ENCODE measurements at regions not wholly inside any gene's neighbourhood (a gene's known extent, or its start where the extent isn't known, plus 50 kb on each side); places are given as distances from the start of the nearest gene placed in this dataset.

DNA sequence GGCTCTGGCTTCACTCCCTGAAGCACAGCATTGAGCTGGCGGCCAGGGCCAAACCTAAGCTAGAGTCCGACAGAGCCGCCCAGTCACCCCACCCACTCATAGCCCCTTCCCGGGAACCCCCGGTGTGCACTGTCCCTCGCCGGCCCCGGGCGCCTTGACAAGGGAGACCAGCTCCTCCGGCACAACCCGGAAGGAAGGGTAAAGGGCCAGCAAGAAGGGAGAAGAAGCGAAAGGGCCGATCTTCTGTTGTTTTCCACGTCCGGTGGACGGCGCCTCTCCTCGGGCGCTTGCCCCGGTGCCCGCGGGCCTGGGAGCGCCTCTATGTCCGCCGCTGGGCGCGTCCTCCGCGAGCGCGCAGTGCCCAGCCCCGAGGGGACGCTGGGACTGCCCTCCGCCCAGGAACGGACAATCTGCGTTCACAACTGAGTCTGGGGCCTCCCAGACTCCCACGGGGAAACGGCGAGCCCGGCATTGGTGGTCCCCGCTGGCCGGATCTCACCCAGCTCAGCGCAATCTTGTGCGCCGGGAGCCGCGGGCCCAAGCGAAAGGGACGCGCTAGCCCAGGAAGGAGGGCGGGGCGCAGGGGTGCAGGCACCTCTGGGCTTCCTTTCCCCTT, 172.5 kb upstream of the MIR17HG start:
- H3K4me1 ChIP-seq (ENCODE audit: control insufficient read depth, low read length): no peaks in the 10 kb centered on the region
- TF ChIP-seq, protein P1, sequence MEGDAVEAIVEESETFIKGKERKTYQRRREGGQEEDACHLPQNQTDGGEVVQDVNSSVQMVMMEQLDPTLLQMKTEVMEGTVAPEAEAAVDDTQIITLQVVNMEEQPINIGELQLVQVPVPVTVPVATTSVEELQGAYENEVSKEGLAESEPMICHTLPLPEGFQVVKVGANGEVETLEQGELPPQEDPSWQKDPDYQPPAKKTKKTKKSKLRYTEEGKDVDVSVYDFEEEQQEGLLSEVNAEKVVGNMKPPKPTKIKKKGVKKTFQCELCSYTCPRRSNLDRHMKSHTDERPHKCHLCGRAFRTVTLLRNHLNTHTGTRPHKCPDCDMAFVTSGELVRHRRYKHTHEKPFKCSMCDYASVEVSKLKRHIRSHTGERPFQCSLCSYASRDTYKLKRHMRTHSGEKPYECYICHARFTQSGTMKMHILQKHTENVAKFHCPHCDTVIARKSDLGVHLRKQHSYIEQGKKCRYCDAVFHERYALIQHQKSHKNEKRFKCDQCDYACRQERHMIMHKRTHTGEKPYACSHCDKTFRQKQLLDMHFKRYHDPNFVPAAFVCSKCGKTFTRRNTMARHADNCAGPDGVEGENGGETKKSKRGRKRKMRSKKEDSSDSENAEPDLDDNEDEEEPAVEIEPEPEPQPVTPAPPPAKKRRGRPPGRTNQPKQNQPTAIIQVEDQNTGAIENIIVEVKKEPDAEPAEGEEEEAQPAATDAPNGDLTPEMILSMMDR (IDR thresholded peaks at IDR 0.05; ENCODE audit: low read depth, low read length, poor library complexity, severe bottlenecking): no peak
- TF ChIP-seq EZH2phosphoT487 (IDR thresholded peaks at IDR 0.05; ENCODE audit: borderline replicate concordance, low read length): no peak
- no peaks in the 10 kb centered on the region for H3K9me3 ChIP-seq (ENCODE audit: control insufficient read depth, insufficient read depth, low read length)
- no peaks in the 10 kb centered on the region for H3K27me3 ChIP-seq (ENCODE audit: control insufficient read depth, low read length)
- H3K36me3 ChIP-seq (ENCODE audit: control insufficient read depth, low read length): no peaks in the 10 kb centered on the region
- H3F3A ChIP-seq (ENCODE audit: control insufficient read depth, insufficient read depth): no peaks in the 10 kb centered on the region
- H3K79me2 ChIP-seq (ENCODE audit: control insufficient read depth, low read length): no peaks in the 10 kb centered on the region
- H3K27ac ChIP-seq (ENCODE audit: low read depth, low read length): no peak overlapping the region
- H3K4me3 ChIP-seq (ENCODE audit: low read length): no peak overlapping the region
- no peak overlapping the region for H3K4me2 ChIP-seq (ENCODE audit: low read length)
- H3K9me2 ChIP-seq (replicated peaks; ENCODE audit: control insufficient read depth, low read length): no peaks in the 10 kb centered on the region
- no peaks in the 10 kb centered on the region for H4K20me1 ChIP-seq (ENCODE audit: control insufficient read depth, insufficient read depth, low read depth, low read length)

DNA sequence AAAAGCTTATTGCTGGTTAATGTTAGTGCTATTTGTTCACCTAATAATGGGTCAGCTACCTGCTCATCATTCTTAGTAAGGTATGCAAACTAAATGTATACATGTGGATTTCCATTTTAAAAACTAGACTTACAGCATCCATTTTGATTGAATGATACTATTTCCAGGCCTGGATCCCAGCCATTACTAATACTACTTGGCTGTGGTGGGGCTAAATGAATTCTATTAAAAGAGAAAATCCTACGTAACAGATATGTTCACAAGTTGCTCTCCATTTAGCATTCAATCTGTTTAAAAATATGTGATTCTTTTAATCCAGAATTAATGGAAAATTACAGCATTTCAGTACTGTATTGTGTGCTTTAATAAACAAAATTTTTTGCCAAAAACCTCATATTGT, 169.4 kb upstream of the MIR17HG start:
- Histone ChIP-seq H3K36me3 (ENCODE audit: control insufficient read depth, low read length) (no peaks in the 10 kb centered on the region), H3K79me2 (ENCODE audit: control insufficient read depth, low read length) (no peaks in the 10 kb centered on the region), H3K27me3 (ENCODE audit: control insufficient read depth, low read length) (no peaks in the 10 kb centered on the region), H3K27ac (ENCODE audit: low read depth, low read length) (no peak overlapping the region), H3K4me1 (ENCODE audit: control insufficient read depth, low read length) (no peaks in the 10 kb centered on the region), H3K4me2 (ENCODE audit: low read length) (no peak overlapping the region), H3K9me3 (ENCODE audit: control insufficient read depth, insufficient read depth, low read length) (no peaks in the 10 kb centered on the region), H3F3A (ENCODE audit: control insufficient read depth, insufficient read depth) (no peaks in the 10 kb centered on the region), H3K9me2 (replicated peaks; ENCODE audit: control insufficient read depth, low read length) (no peaks in the 10 kb centered on the region), H4K20me1 (ENCODE audit: control insufficient read depth, insufficient read depth, low read depth, low read length) (no peaks in the 10 kb centered on the region), H3K4me3 (ENCODE audit: low read length) (no peak overlapping the region)
- TF ChIP-seq, protein P1 (IDR thresholded peaks at IDR 0.05; ENCODE audit: low read depth, low read length, poor library complexity, severe bottlenecking): no peak
- no peak for TF ChIP-seq EZH2phosphoT487 (IDR thresholded peaks at IDR 0.05; ENCODE audit: borderline replicate concordance, low read length)

DNA sequence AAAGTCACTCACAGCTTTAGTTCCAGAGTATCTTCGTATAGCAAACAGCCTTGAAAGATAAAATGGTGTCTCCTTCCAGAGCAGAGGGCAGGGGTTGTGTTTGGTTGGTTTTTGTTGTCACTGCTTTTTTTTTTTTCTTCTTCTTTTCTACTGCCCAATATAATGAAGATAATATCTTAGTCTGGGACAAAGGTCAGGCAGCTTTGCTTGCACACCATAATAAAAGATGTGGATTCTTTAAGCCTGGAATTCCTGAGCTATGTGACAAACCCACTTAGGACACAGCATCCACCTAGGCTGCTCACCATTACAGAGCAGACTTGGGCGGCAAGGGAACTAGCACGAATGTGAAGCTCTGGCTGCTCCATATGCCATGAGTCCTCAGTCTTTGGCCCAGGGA, 165.6 kb upstream of the MIR17HG start:
- TF ChIP-seq, protein P1 (IDR thresholded peaks at IDR 0.05; ENCODE audit: low read depth, low read length, poor library complexity, severe bottlenecking): no peak
- no peak for TF ChIP-seq EZH2phosphoT487 (IDR thresholded peaks at IDR 0.05; ENCODE audit: borderline replicate concordance, low read length)
- Histone ChIP-seq H4K20me1 (ENCODE audit: control insufficient read depth, insufficient read depth, low read depth, low read length) (no peaks in the 10 kb centered on the region), H3K27me3 (ENCODE audit: control insufficient read depth, low read length) (no peaks in the 10 kb centered on the region), H3K4me2 (ENCODE audit: low read length) (no peak overlapping the region), H3F3A (ENCODE audit: control insufficient read depth, insufficient read depth) (no peaks in the 10 kb centered on the region), H3K4me3 (ENCODE audit: low read length) (no peak overlapping the region), H3K4me1 (ENCODE audit: control insufficient read depth, low read length) (no peaks in the 10 kb centered on the region), H3K79me2 (ENCODE audit: control insufficient read depth, low read length) (no peaks in the 10 kb centered on the region), H3K9me3 (ENCODE audit: control insufficient read depth, insufficient read depth, low read length) (no peaks in the 10 kb centered on the region), H3K36me3 (ENCODE audit: control insufficient read depth, low read length) (no peaks in the 10 kb centered on the region), H3K27ac (ENCODE audit: low read depth, low read length) (no peak overlapping the region), H3K9me2 (replicated peaks; ENCODE audit: control insufficient read depth, low read length) (no peaks in the 10 kb centered on the region)
